H1 (cell line): ENCODE measurements at regions not wholly inside any gene's neighbourhood (a gene's known extent, or its start where the extent isn't known, plus 50 kb on each side); places are given as distances from the start of the nearest gene placed in this dataset.

Source experiments
- CTCF ChIA-PET: fragments of 300-600 bp; sonication (Branson Sonifier 250); formaldehyde crosslinking; loops from one replicate; lab custom pipeline; 2021; ENCODE audit not compliant: partially characterized antibody; lab: Charles Lee
- POLR2A ChIA-PET: fragments of 300-600 bp; sonication (Branson Sonifier 250); formaldehyde crosslinking; loops from one replicate; lab custom pipeline; 2021; ENCODE audit warnings: inconsistent platforms; ENCODE audit not compliant: partially characterized antibody; lab: Charles Lee
- DNase-seq, 2 experiments: peaks; one replicate each; pipeline versions ENCODE4 v3.0.0 to v3.0.0-alpha.2; 2010 to 2022; ENCODE audit warnings: low spot score in 2 of 2, low read depth in 1 of 2, mixed read lengths in 1 of 2
- FAIRE-seq: peaks from 2 replicates; lab custom pipeline; 2011; peaks lifted over from hg19 to GRCh38; lab: Jason Lieb, UNC
- H2AFZ ChIP-seq: 2 replicates; pipeline ENCODE4 v1.8.1; 2012; ENCODE audit warnings: low read length, inconsistent platforms
- H2AK5ac ChIP-seq: 2 replicates; pipeline ENCODE4 v1.6.1; 2013; ENCODE audit warnings: low read depth, low read length
- H2BK120ac ChIP-seq: replicated peaks from 2 replicates; pipeline ENCODE3; 2013; ENCODE audit warnings: low read depth, low read length, inconsistent platforms
- H2BK12ac ChIP-seq: 2 replicates; pipeline ENCODE4 v1.6.1; 2013; ENCODE audit warnings: low read depth, low read length
- H2BK15ac ChIP-seq: 2 replicates; pipeline ENCODE4 v1.6.1; 2013; ENCODE audit warnings: low read length
- H2BK20ac ChIP-seq: 2 replicates; pipeline ENCODE4 v1.6.1; 2013; ENCODE audit warnings: low read length
- H2BK5ac ChIP-seq: 2 replicates; pipeline ENCODE4 v1.6.1; 2013; ENCODE audit warnings: low read depth, low read length
- H3K14ac ChIP-seq: 2 replicates; pipeline ENCODE4 v1.6.1; 2013; ENCODE audit warnings: inconsistent platforms; ENCODE audit not compliant: insufficient read length
- H3K18ac ChIP-seq: 2 replicates; pipeline ENCODE4 v1.6.1; 2013; ENCODE audit warnings: low read length; ENCODE audit errors: extremely low read depth
- H3K23ac ChIP-seq: 2 replicates; pipeline ENCODE4 v1.6.1; 2013; ENCODE audit warnings: inconsistent platforms; ENCODE audit not compliant: insufficient read length
- H3K23me2 ChIP-seq: 2 replicates; pipeline ENCODE4 v1.6.1; 2013; ENCODE audit warnings: low read depth, low read length
- H3K27ac ChIP-seq: 2 replicates; pipeline ENCODE4 v1.6.1; 2011; ENCODE audit warnings: low read depth, low read length, inconsistent platforms
- H3K27me3 ChIP-seq, 4 experiments: replicated peaks in 1 of 4; 1 replicate in 1 of 4; 2 replicates in 3 of 4; pipeline versions ENCODE4 v1.6.1 to v1.8.1; 2011 to 2013; ENCODE audit warnings: low read length in 3 of 4, mild to moderate bottlenecking in 3 of 4, inconsistent platforms in 2 of 4, mixed read lengths in 2 of 4, moderate library complexity in 1 of 4; ENCODE audit not compliant: control insufficient read depth in 3 of 4, insufficient read depth in 3 of 4; ENCODE audit errors: extremely low read depth in 1 of 4
- H3K36me3 ChIP-seq, 4 experiments: 2 replicates each; pipeline versions ENCODE4 v1.6.1 to v1.8.1; 2011 to 2013; ENCODE audit warnings: mild to moderate bottlenecking in 4 of 4, low read length in 3 of 4, moderate library complexity in 2 of 4, control low read depth in 1 of 4, inconsistent platforms in 1 of 4; ENCODE audit not compliant: insufficient read depth in 4 of 4, control insufficient read depth in 2 of 4
- H3K4ac ChIP-seq: replicated peaks from 2 replicates; pipeline ENCODE3; 2013; ENCODE audit warnings: low read length, low read depth, mixed read lengths, inconsistent platforms; ENCODE audit not compliant: insufficient read length
- H3K4me1 ChIP-seq, 4 experiments: replicated peaks in 1 of 4; 1 replicate in 1 of 4; 2 replicates in 3 of 4; pipeline versions ENCODE4 v1.6.1 to v1.8.1; 2011 to 2013; ENCODE audit warnings: low read length in 3 of 4, inconsistent platforms in 2 of 4, mixed read lengths in 1 of 4; ENCODE audit not compliant: insufficient read depth in 4 of 4, control insufficient read depth in 3 of 4
- H3K4me2 ChIP-seq, 2 experiments: 2 replicates each; pipeline versions ENCODE4 v1.6.1 to v1.8.1; 2011 to 2013; ENCODE audit warnings: low read depth in 2 of 2, low read length in 2 of 2, control low read depth in 1 of 2, inconsistent platforms in 1 of 2, mild to moderate bottlenecking in 1 of 2; ENCODE audit not compliant: insufficient read depth in 1 of 2
- H3K4me3 ChIP-seq, 4 experiments: fragments of 200-600, 300-600 bp in 1 of 4; sonication (generic), shearing (Covaris generic), sonication (Bioruptor Twin) in 1 of 4; 2 replicates each; pipeline versions ENCODE4 v1.5.1 to v1.8.1; 2011 to 2016; ENCODE audit warnings: low read length in 4 of 4, low read depth in 3 of 4, control low read depth in 2 of 4, inconsistent platforms in 2 of 4, mild to moderate bottlenecking in 2 of 4, mixed read lengths in 1 of 4, moderate library complexity in 1 of 4; ENCODE audit not compliant: insufficient read depth in 2 of 4; ENCODE audit errors: extremely low read depth in 1 of 4
- H3K56ac ChIP-seq: replicated peaks from 2 replicates; pipeline ENCODE3; 2013; ENCODE audit warnings: low read depth, mild to moderate bottlenecking, mixed read lengths, low read length, inconsistent platforms; ENCODE audit not compliant: insufficient read length
- H3K79me1 ChIP-seq: 2 replicates; pipeline ENCODE4 v1.6.1; 2013; ENCODE audit warnings: low read depth, low read length, control low read depth
- H3K79me2 ChIP-seq, 2 experiments: 2 replicates each; pipeline versions ENCODE4 v1.6.1 to v1.8.1; 2012 to 2013; ENCODE audit warnings: low read length in 2 of 2, mild to moderate bottlenecking in 2 of 2, inconsistent platforms in 1 of 2; ENCODE audit not compliant: insufficient read depth in 2 of 2, control insufficient read depth in 1 of 2
- H3K9ac ChIP-seq, 4 experiments: replicated peaks in 1 of 4; 1 replicate in 1 of 4; 2 replicates in 3 of 4; pipeline versions ENCODE4 v1.6.1 to v1.8.1; 2011 to 2013; ENCODE audit warnings: low read depth in 3 of 4, low read length in 3 of 4, control low read depth in 2 of 4, mild to moderate bottlenecking in 2 of 4, moderate library complexity in 2 of 4, inconsistent platforms in 1 of 4; ENCODE audit errors: extremely low read depth in 1 of 4
- H3K9me3 ChIP-seq, 2 experiments: 2 replicates each; pipeline versions ENCODE4 v1.6.1 to v1.8.1; 2012 to 2013; ENCODE audit warnings: mild to moderate bottlenecking in 2 of 2, moderate library complexity in 2 of 2, control low read depth in 1 of 2, inconsistent platforms in 1 of 2, low read depth in 1 of 2, low read length in 1 of 2, mixed read lengths in 1 of 2; ENCODE audit not compliant: insufficient read depth in 2 of 2
- H4K20me1 ChIP-seq, 2 experiments: replicated peaks in 1 of 2; 2 replicates each; pipeline versions ENCODE3 to v1.8.1; 2011 to 2013; ENCODE audit warnings: inconsistent platforms in 2 of 2, low read length in 2 of 2, mild to moderate bottlenecking in 1 of 2; ENCODE audit not compliant: insufficient read depth in 2 of 2, control insufficient read depth in 1 of 2
- H4K5ac ChIP-seq: 2 replicates; pipeline ENCODE4 v1.6.1; 2013; ENCODE audit warnings: low read length, low read depth, mixed read lengths, inconsistent platforms; ENCODE audit not compliant: insufficient read length
- H4K8ac ChIP-seq: 2 replicates; pipeline ENCODE4 v1.8.0; 2013; ENCODE audit warnings: mild to moderate bottlenecking, moderate library complexity, low read length, inconsistent platforms; ENCODE audit not compliant: insufficient read depth; ENCODE audit errors: extremely low read depth
- H4K91ac ChIP-seq: replicated peaks from 2 replicates; pipeline ENCODE3; 2013; ENCODE audit warnings: low read length, mixed read lengths, inconsistent platforms; ENCODE audit not compliant: insufficient read length
- MAX ChIP-seq: IDR thresholded peaks from 2 replicates; pipeline ENCODE4 v1.6.1; 2012; ENCODE audit warnings: inconsistent platforms
- RXRA ChIP-seq: IDR thresholded peaks from 2 replicates; pipeline ENCODE4 v1.6.1; 2011; ENCODE audit warnings: low read depth, mild to moderate bottlenecking, low read length, moderate library complexity; ENCODE audit not compliant: insufficient read depth
- SUZ12 ChIP-seq: fragments of 200-600 bp; sonication (generic); IDR thresholded peaks from 2 replicates; pipeline ENCODE4 v1.6.1; 2012; ENCODE audit warnings: mild to moderate bottlenecking, inconsistent platforms, low read length, moderate library complexity, mixed read lengths
- TBP ChIP-seq: IDR thresholded peaks from 2 replicates; pipeline ENCODE4 v1.6.1; 2011; ENCODE audit warnings: low read depth, low read length, improper control_type of control experiment
- TEAD4 ChIP-seq: IDR thresholded peaks from 2 replicates; pipeline ENCODE4 v1.6.1; 2012; ENCODE audit warnings: low read depth, low read length, inconsistent platforms, mixed read lengths
- WGBS, 2 experiments: shearing (Covaris generic) in 1 of 2; methylation state at CpG; one replicate each; pipeline versions ENCODE4 v1.1.6 to v1.1.7; 2013 to 2015; ENCODE audit warnings: low lambda C conversion rate in 2 of 2, mixed read lengths in 2 of 2, inconsistent platforms in 1 of 2, low coverage in 1 of 2, missing lambda C conversion rate in 1 of 2; ENCODE audit not compliant: insufficient replicate concordance in 2 of 2, insufficient coverage in 1 of 2, insufficient read length in 1 of 2; ENCODE audit errors: extremely low coverage in 1 of 2, missing lambda C conversion rate in 1 of 2; 5-methylcytosine and 5-hydroxymethylcytosine counted together

- H3K56ac ChIP-seq: no peak overlapping the region
- no peak overlapping the region for H2BK20ac ChIP-seq
- H3K79me1 ChIP-seq: no peaks in the 10 kb centered on the region
- no peak overlapping the region for H3K4ac ChIP-seq
- peaks cover 0 to 18% (median 11%) of the 10 kb centered on the region in 4 experiments; a peak in 5 of 7 replicates for H3K4me1 ChIP-seq
- FAIRE-seq (no peak), DNase-seq (no peak)
- ChIA-PET POLR2A (no interaction called here), CTCF (interaction anchor here (1.0 to 1.8 kb wide), 2 partner anchors 24 to 80 kb away, joined by 3 to 7 read pairs; no protein-coding TSS in a partner anchor)
- no peak overlapping the region for H3K18ac ChIP-seq
- no peak overlapping the region for H2BK15ac ChIP-seq
- no peak overlapping the region for H4K8ac ChIP-seq
- TF ChIP-seq TBP (no peak), TEAD4 (no peak), RXRA (no peak), SUZ12 (no peak), MAX (no peak)
- H3K36me3 ChIP-seq: no peaks in the 10 kb centered on the region
- no peak overlapping the region for H4K5ac ChIP-seq
- H3K9ac ChIP-seq: no peak overlapping the region
- H4K20me1 ChIP-seq: no peaks in the 10 kb centered on the region
- H3K9me3 ChIP-seq: peaks cover 10 to 54% of the 10 kb centered on the region in 2 experiments; a peak in 3 of 4 replicates
- 90% methylated on average over 22 of the region's 28 CpGs; no CpG with 5 or more reads in 1 of the 2 experiments for WGBS, 2 experiments
- H3K4me2 ChIP-seq: no peak overlapping the region
- no peak overlapping the region for H2AK5ac ChIP-seq
- no peaks in the 10 kb centered on the region for H3K23me2 ChIP-seq
- peaks cover 8 to 75% (median 51%) of the 10 kb centered on the region in 4 experiments for H3K27me3 ChIP-seq
- no peak overlapping the region for H4K91ac ChIP-seq
- no peak overlapping the region for H2BK5ac ChIP-seq
- H2BK12ac ChIP-seq: no peak overlapping the region
- H3K4me3 ChIP-seq: no peak overlapping the region
- no peak overlapping the region for H3K23ac ChIP-seq
- no peak overlapping the region for H3K14ac ChIP-seq
- no peak overlapping the region for H2AFZ ChIP-seq
- no peak overlapping the region for H3K27ac ChIP-seq
- no peaks in the 10 kb centered on the region for H3K79me2 ChIP-seq
- H2BK120ac ChIP-seq: no peak overlapping the region
Observed at GRCh38 chr12:132439333-132439904, 50.5 kb upstream of the FBRSL1 start.
